HUES6 (cell line): ENCODE measurements at regions not wholly inside any gene's neighbourhood (a gene's known extent, or its start where the extent isn't known, plus 50 kb on each side); places are given as distances from the start of the nearest gene placed in this dataset.
A peak's percentile ranks its signal among the peaks of the same experiment; 100 is the strongest.

Experiments used
- H3K27ac ChIP-seq: 2 replicates; pipeline ENCODE4 v1.7.0; 2013; ENCODE audit warnings: low read depth, mild to moderate bottlenecking, low read length, inconsistent platforms
- H3K27me3 ChIP-seq: 2 replicates; pipeline ENCODE4 v1.6.1; 2013; ENCODE audit warnings: low read length; ENCODE audit not compliant: control insufficient read depth, insufficient read depth
- H3K36me3 ChIP-seq: 2 replicates; pipeline ENCODE4 v1.6.1; 2013; ENCODE audit warnings: low read length; ENCODE audit not compliant: control insufficient read depth, insufficient read depth
- H3K4me1 ChIP-seq: 2 replicates; pipeline ENCODE4 v1.6.1; 2013; ENCODE audit warnings: low read length; ENCODE audit not compliant: control insufficient read depth, insufficient read depth
- H3K4me3 ChIP-seq: 2 replicates; pipeline ENCODE4 v1.5.1; 2013; ENCODE audit warnings: low read depth, low read length
- H3K9ac ChIP-seq: one replicate; pipeline ENCODE4 v1.6.1; 2013; ENCODE audit warnings: mild to moderate bottlenecking, low read length
- H3K9me3 ChIP-seq: 2 replicates; pipeline ENCODE4 v1.6.1; 2013; ENCODE audit warnings: low read depth, low read length; ENCODE audit not compliant: control insufficient read depth, insufficient read depth

GRCh38 chr2:43104106-43104505 lies 122.3 kb downstream of the ZFP36L2 start:
- H3K27ac ChIP-seq: no peak overlapping the region
- no peak overlapping the region for H3K9ac ChIP-seq
- peaks cover 3% of the 10 kb centered on the region; the same call in 1 of the 2 replicates for H3K27me3 ChIP-seq
- H3K4me3 ChIP-seq: no peak overlapping the region
- peaks cover 3% of the 10 kb centered on the region; the same call in 1 of the 2 replicates for H3K9me3 ChIP-seq
- H3K4me1 ChIP-seq: peaks cover 14% of the 10 kb centered on the region
- H3K36me3 ChIP-seq: no peaks in the 10 kb centered on the region

- H3K36me3 ChIP-seq: no peaks in the 10 kb centered on the region
Measured at GRCh38 chr2:43103093-43103404, 123.4 kb downstream of the ZFP36L2 start.

DNA sequence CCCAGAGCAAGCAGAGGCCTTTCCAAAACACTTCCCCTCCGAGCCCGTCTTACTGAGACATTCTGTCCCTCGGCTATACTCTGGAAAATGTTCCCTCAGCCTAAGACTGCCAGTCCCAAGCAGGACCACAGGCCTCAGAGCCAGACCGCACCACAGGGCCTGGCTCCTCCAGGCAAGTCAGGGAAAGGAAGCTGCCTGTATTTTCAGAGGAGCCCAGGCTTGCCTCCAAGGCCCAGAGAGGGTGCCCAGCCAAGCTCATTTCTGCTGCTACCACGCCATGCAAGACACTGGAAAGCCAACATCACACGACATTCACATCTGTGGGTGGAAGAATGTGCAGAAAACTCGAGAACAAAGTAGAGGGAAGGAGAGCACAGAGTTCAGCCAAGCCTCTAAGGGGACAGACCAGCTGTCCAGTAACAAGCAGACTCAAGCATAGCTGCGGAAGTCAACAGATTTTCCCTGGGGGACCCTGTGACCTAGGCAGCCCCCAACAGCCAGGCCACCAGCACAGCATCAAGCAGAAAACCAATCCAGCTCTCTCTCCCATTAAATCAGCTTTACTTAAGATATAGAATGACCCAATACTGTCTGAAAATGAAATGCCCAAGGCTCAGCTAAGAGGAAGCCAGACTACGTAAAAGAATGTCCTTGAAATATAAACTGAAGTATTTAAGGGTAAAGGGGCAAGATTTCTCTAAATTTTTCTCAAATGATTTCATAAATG lies 123.9 kb downstream of the ZFP36L2 start:
- no peaks in the 10 kb centered on the region for H3K36me3 ChIP-seq
- H3K27me3 ChIP-seq: peaks cover 3% of the 10 kb centered on the region; the same call in 1 of the 2 replicates
- H3K9ac ChIP-seq: no peak overlapping the region
- peaks cover 5% of the 10 kb centered on the region; the same call in 1 of the 2 replicates for H3K9me3 ChIP-seq
- no peak overlapping the region for H3K4me3 ChIP-seq
- H3K27ac ChIP-seq: no peak overlapping the region
- H3K4me1 ChIP-seq: peaks cover 14% of the 10 kb centered on the region

More at GRCh38 chr2:43103093-43103404, 123.4 kb downstream of the ZFP36L2 start:
- peaks cover 3% of the 10 kb centered on the region; the same call in 1 of the 2 replicates for H3K27me3 ChIP-seq
- H3K9ac ChIP-seq: no peak overlapping the region
- no peak overlapping the region for H3K27ac ChIP-seq
- no peak overlapping the region for H3K4me3 ChIP-seq
- peaks cover 14% of the 10 kb centered on the region for H3K4me1 ChIP-seq
- peaks cover 5% of the 10 kb centered on the region; the same call in 1 of the 2 replicates for H3K9me3 ChIP-seq

GRCh38 chr2:43101751-43102150 lies 124.7 kb downstream of the ZFP36L2 start:
- Histone ChIP-seq H3K9me3 (peaks cover 5% of the 10 kb centered on the region; the same call in 1 of the 2 replicates), H3K9ac (peak overlapping the region; percentile 40), H3K36me3 (no peaks in the 10 kb centered on the region), H3K27ac (peak overlapping the region; percentile 75; the same call in 1 of the 2 replicates), H3K4me1 (peaks cover 14% of the 10 kb centered on the region), H3K27me3 (peaks cover 3% of the 10 kb centered on the region; the same call in 1 of the 2 replicates), H3K4me3 (0 out of 2 replicates have a peak overlapping the region, but pooled peaks have one; percentile 32)

GRCh38 chr2:43100883-43101662 lies 125.3 kb downstream of the ZFP36L2 start:
- H3K27me3 ChIP-seq: peaks cover 3% of the 10 kb centered on the region; the same call in 1 of the 2 replicates
- peaks cover 8% of the 10 kb centered on the region; the same call in 1 of the 2 replicates for H3K9me3 ChIP-seq
- H3K27ac ChIP-seq: peak overlapping the region; percentile 75
- no peaks in the 10 kb centered on the region for H3K36me3 ChIP-seq
- peaks cover 14% of the 10 kb centered on the region for H3K4me1 ChIP-seq
- peak overlapping the region; percentile 40 for H3K9ac ChIP-seq
- peak overlapping the region; percentile 32 for H3K4me3 ChIP-seq

GRCh38 chr2:43100362-43100882 lies 126.0 kb downstream of the ZFP36L2 start:
- Histone ChIP-seq H3K9ac (peak overlapping the region; percentile 40), H3K36me3 (no peaks in the 10 kb centered on the region), H3K4me3 (peak overlapping the region; percentile 32), H3K27me3 (peaks cover 3% of the 10 kb centered on the region; the same call in 1 of the 2 replicates), H3K4me1 (peaks cover 14% of the 10 kb centered on the region), H3K9me3 (peaks cover 10% of the 10 kb centered on the region; the same call in 1 of the 2 replicates), H3K27ac (peak overlapping the region; percentile 75; the same call in 1 of the 2 replicates)

GRCh38 chr2:43099797-43100196 lies 126.6 kb downstream of the ZFP36L2 start:
- Histone ChIP-seq H3K27ac (no peak overlapping the region), H3K9me3 (peaks cover 10% of the 10 kb centered on the region; the same call in 1 of the 2 replicates), H3K9ac (no peak overlapping the region), H3K27me3 (peaks cover 3% of the 10 kb centered on the region; the same call in 1 of the 2 replicates), H3K4me1 (peaks cover 14% of the 10 kb centered on the region), H3K36me3 (no peaks in the 10 kb centered on the region), H3K4me3 (no peak overlapping the region)

DNA sequence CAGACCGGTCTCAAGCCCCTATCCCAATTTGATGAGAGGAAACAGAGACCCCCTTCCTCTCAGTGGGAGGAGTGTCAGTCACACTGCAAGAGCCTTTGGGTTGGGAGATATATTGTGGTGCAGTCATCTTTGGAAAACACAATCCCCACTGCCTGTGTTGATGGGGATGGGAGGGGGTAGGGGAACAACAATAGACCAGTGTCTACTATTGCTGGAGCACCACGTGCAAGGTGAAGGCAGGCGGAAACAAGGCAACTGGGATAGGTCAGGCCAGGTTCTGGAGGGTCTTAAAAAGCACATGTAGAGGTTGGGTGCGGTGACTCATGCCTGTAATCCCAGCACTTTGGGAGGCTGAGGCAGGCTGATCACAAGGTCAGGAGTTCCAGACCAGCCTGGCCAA lies 127.9 kb downstream of the ZFP36L2 start:
- Histone ChIP-seq H3K36me3 (no peaks in the 10 kb centered on the region), H3K27me3 (peaks cover 3% of the 10 kb centered on the region; the same call in 1 of the 2 replicates), H3K4me1 (peaks cover 14% of the 10 kb centered on the region), H3K4me3 (no peak overlapping the region), H3K27ac (no peak overlapping the region), H3K9ac (no peak overlapping the region), H3K9me3 (peaks cover 10% of the 10 kb centered on the region; the same call in 1 of the 2 replicates)

- Histone ChIP-seq H3K9ac (no peak overlapping the region), H3K27ac (no peak overlapping the region)
Measured at GRCh38 chr2:43097644-43098408, 128.6 kb downstream of the ZFP36L2 start.

GRCh38 chr2:43095533-43096295 lies 130.7 kb downstream of the ZFP36L2 start:
- Histone ChIP-seq H3K36me3 (no peaks in the 10 kb centered on the region), H3K9me3 (peaks cover 23% of the 10 kb centered on the region), H3K4me3 (no peak overlapping the region), H3K9ac (no peak overlapping the region), H3K4me1 (no peaks in the 10 kb centered on the region), H3K27me3 (peaks cover 3% of the 10 kb centered on the region; the same call in 1 of the 2 replicates), H3K27ac (no peak overlapping the region)

More at GRCh38 chr2:43097644-43098408, 128.6 kb downstream of the ZFP36L2 start:
- peaks cover 14% of the 10 kb centered on the region for H3K4me1 ChIP-seq
- H3K9me3 ChIP-seq: peaks cover 13% of the 10 kb centered on the region; the same call in 1 of the 2 replicates
- H3K27me3 ChIP-seq: peaks cover 3% of the 10 kb centered on the region; the same call in 1 of the 2 replicates
- H3K36me3 ChIP-seq: no peaks in the 10 kb centered on the region
- H3K4me3 ChIP-seq: no peak overlapping the region
